ENCODE measurements at regions not wholly inside any gene's neighbourhood (a gene's known extent, or its start where the extent isn't known, plus 50 kb on each side); places are given as distances from the start of the nearest gene placed in this dataset.

GRCh38 chr5:92694067-92694466, 887.0 kb downstream of the NR2F1-AS1 start:
- H3K79me2 ChIP-seq (replicated peaks; ENCODE audit: insufficient read depth): no peaks in the 10 kb centered on the region
- no peaks in the 10 kb centered on the region for H3K9me2 ChIP-seq (ENCODE audit: insufficient read depth)
- ATAC-seq (no peak), DNase-seq (ENCODE audit: low spot score) (no peak)
- peak overlapping the region; percentile 58; the same call in 1 of the 2 replicates for H2AFZ ChIP-seq
- H4K20me1 ChIP-seq (replicated peaks; ENCODE audit: insufficient read depth): no peaks in the 10 kb centered on the region
- H3K4me3 ChIP-seq: no peak overlapping the region
- H3K27ac ChIP-seq (ENCODE audit: low read depth): no peak overlapping the region
- no peak overlapping the region for H3K4me3 Mint-ChIP-seq
- H3K27me3 ChIP-seq (ENCODE audit: insufficient read depth): no peaks in the 10 kb centered on the region
- no peaks in the 10 kb centered on the region for H3F3A ChIP-seq (replicated peaks; ENCODE audit: low read depth)
- H3K36me3 ChIP-seq (ENCODE audit: insufficient read depth): no peaks in the 10 kb centered on the region
- H3K4me1 Mint-ChIP-seq: peaks cover 11% of the 10 kb centered on the region; the same call in 2 of the 3 replicates
- H3K27ac Mint-ChIP-seq: peak overlapping the region; percentile 18; the same call in 1 of the 2 replicates
- H3K36me3 Mint-ChIP-seq (ENCODE audit: low read depth): no peaks in the 10 kb centered on the region
- H3K4me1 ChIP-seq (ENCODE audit: insufficient read depth): no peaks in the 10 kb centered on the region
- H3K27me3 Mint-ChIP-seq (ENCODE audit: insufficient read depth, low read depth, poor library complexity): no peaks in the 10 kb centered on the region
- TF ChIP-seq CTCF (conservative IDR thresholded peaks at IDR 0.05; ENCODE audit: low read depth in 2 of 2) (no peak), ZNF462 (CRISPR knock-in tag; IDR thresholded peaks at IDR 0.05) (no peak), EZH2phosphoT487 (IDR thresholded peaks at IDR 0.05; ENCODE audit: unreplicated experiment) (no peak), STAT1 (IDR thresholded peaks at IDR 0.05; ENCODE audit: unreplicated experiment) (no peak), POLR2AphosphoS5 (IDR thresholded peaks at IDR 0.05; ENCODE audit: low read depth) (no peak), REST (IDR thresholded peaks at IDR 0.05; ENCODE audit: unreplicated experiment) (no peak), EZH2 (IDR thresholded peaks at IDR 0.05; ENCODE audit: low read depth, unreplicated experiment) (no peak), ETS1 (IDR thresholded peaks at IDR 0.05) (no peak), ZNF331 (CRISPR knock-in tag; IDR thresholded peaks at IDR 0.05; ENCODE audit: low read depth) (no peak), NANOG (IDR thresholded peaks at IDR 0.05; ENCODE audit: borderline replicate concordance) (no peak), ZNF114 (CRISPR knock-in tag; IDR thresholded peaks at IDR 0.05) (no peak), JUNB (IDR thresholded peaks at IDR 0.05; ENCODE audit: unreplicated experiment) (no peak), CREB1 (CRISPR knock-in tag; IDR thresholded peaks at IDR 0.05; ENCODE audit: low read depth) (no peak)
- H3K4me2 ChIP-seq: no peak overlapping the region
- no peaks in the 10 kb centered on the region for H3K9me3 Mint-ChIP-seq

Data from GM23338 (cell line).